ENCODE measurements at regions not wholly inside any gene's neighbourhood (a gene's known extent, or its start where the extent isn't known, plus 50 kb on each side); places are given as distances from the start of the nearest gene placed in this dataset.

- DNase-seq = no peak
These were observed 251.1 kb upstream of the HTR2C start for GRCh38 chrX:114332766-114333165.

- DNase-seq = no peak
These were observed 249.4 kb upstream of the HTR2C start for GRCh38 chrX:114334473-114334982.

GRCh38 chrX:114338870-114339269, 245.0 kb upstream of the HTR2C start:
- no peak for DNase-seq

DNA sequence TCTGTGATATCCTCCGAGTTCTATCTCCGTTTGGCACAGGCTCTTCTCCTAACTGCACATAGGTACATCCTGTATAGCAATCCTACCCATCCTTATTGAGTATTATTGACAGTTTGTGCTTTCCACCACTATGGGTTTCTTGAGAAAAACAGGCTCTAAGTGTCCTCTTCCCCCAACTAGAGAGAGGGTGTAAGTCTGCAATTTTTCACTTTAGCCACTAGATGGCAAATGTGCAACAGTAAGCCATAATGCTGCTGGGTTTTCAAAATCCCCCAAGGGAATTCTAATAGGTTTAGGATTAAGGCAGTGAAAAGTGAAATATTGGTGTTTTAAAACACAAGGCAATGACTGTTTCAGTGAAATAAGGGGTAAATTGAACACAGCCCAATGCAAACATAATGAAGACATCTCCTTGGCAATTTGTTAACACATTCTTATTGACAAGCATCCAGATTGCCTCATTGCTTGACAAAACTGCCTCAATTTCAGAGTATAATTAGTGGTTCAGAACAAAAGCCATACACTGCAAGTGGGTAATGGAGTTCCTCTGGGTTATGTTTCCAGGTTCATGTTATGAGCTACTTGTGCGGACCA, 239.0 kb upstream of the HTR2C start:
- peak; percentile 36 for DNase-seq

GRCh38 chrX:114361076-114361725, 222.7 kb upstream of the HTR2C start:
- DNase-seq = no peak

- DNase-seq = no peak
These were observed 220.5 kb upstream of the HTR2C start for GRCh38 chrX:114363346-114363745.

GRCh38 chrX:114365065-114365834, 218.6 kb upstream of the HTR2C start:
- no peak for DNase-seq

- DNase-seq = no peak
These were observed 210.9 kb upstream of the HTR2C start for GRCh38 chrX:114372937-114373336.

DNA sequence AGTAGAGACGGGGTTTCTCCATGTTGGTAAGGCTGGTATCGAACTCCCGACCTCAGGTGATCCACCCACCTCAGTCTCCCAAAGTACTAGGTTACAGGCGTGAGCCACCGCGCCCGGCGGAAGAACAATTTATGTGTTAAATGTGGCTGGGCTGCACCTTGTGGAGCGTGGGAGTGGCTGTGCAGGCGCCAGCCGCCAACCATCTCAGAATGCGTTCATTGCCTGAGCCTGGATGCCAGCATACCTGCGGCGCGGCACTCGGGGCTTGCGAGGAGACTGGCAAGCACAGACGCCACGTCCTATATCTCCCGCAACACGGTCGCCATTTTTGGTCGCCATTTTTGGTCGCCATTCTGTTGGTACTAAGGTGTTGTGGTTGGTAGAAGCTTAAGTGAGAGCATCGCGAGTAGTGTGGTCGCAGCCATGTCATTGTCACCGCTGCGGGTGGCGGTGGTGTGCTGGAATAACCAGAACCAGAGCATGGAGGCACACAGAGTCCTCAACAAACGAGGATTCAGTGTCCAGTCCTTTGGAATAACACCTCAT, 193.6 kb upstream of the HTR2C start:
- DNase-seq = no peak
